Ishikawa (cell line): ENCODE measurements at regions not wholly inside any gene's neighbourhood (a gene's known extent, or its start where the extent isn't known, plus 50 kb on each side); places are given as distances from the start of the nearest gene placed in this dataset.

ENCODE experiments used
- CEBPB ChIP-seq: IDR thresholded peaks from 2 replicates; pipeline ENCODE4 v1.6.1; 2012
- CREB1 ChIP-seq: IDR thresholded peaks from 2 replicates; pipeline ENCODE4 v1.6.1; 2012; ENCODE audit warnings: low read depth
- EGR1 ChIP-seq: IDR thresholded peaks from 2 replicates; pipeline ENCODE4 v1.6.1; 2012
- EP300 ChIP-seq: IDR thresholded peaks from 2 replicates; pipeline ENCODE4 v1.6.1; 2012; ENCODE audit warnings: borderline replicate concordance
- NFIC ChIP-seq: IDR thresholded peaks from 2 replicates; pipeline ENCODE4 v1.6.1; 2012
- RAD21 ChIP-seq: IDR thresholded peaks from 2 replicates; pipeline ENCODE4 v1.6.1; 2012; ENCODE audit warnings: low read depth
- TAF1 ChIP-seq: IDR thresholded peaks from 2 replicates; pipeline ENCODE4 v1.6.1; 2012; ENCODE audit warnings: low read depth, mild to moderate bottlenecking
- TCF12 ChIP-seq: IDR thresholded peaks from 2 replicates; pipeline ENCODE4 v1.6.1; 2012; ENCODE audit warnings: low read depth
- TEAD4 ChIP-seq: IDR thresholded peaks from 2 replicates; pipeline ENCODE4 v1.6.1; 2012
- YY1 ChIP-seq: IDR thresholded peaks from 2 replicates; pipeline ENCODE4 v1.6.1; 2012; ENCODE audit warnings: low read depth
- ZBTB7A ChIP-seq: IDR thresholded peaks from 2 replicates; pipeline ENCODE4 v1.6.1; 2012; ENCODE audit warnings: low read depth
- TF ChIP-seq, protein P1 (sequence below): IDR thresholded peaks from 2 replicates; pipeline ENCODE4 v1.6.1; 2012
- TF ChIP-seq, protein P2 (sequence below): IDR thresholded peaks from 2 replicates; pipeline ENCODE4 v1.6.1; 2012; ENCODE audit warnings: low read depth, mild to moderate bottlenecking

DNA sequence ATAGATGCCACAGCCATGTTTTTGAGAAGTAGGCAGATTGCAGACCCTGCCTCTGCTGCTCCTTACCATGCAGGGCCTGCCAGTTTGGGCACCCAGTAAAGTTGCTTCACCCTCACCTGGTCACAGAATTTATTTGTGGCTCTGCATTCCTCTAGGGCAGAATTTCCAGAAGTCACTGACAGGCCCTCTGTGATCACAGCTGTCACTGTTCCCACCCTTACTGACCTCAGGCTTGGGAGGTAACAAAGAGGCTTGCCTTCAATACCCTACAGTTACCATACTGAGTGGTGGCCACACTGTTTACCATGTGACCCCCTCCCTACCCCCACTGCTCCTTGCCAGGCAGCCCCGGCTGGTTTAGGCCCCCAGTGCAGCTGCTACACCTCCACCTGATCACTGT lies 375.1 kb downstream of the SH3BGRL start:
- TF ChIP-seq EP300 (no peak), RAD21 (no peak), CREB1 (no peak), EGR1 (no peak), TCF12 (no peak), TAF1 (no peak), CEBPB (no peak), ZBTB7A (no peak), TEAD4 (no peak), YY1 (no peak), NFIC (no peak)
- TF ChIP-seq, protein P1, sequence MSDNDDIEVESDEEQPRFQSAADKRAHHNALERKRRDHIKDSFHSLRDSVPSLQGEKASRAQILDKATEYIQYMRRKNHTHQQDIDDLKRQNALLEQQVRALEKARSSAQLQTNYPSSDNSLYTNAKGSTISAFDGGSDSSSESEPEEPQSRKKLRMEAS, result no peak
- TF ChIP-seq, protein P2, sequence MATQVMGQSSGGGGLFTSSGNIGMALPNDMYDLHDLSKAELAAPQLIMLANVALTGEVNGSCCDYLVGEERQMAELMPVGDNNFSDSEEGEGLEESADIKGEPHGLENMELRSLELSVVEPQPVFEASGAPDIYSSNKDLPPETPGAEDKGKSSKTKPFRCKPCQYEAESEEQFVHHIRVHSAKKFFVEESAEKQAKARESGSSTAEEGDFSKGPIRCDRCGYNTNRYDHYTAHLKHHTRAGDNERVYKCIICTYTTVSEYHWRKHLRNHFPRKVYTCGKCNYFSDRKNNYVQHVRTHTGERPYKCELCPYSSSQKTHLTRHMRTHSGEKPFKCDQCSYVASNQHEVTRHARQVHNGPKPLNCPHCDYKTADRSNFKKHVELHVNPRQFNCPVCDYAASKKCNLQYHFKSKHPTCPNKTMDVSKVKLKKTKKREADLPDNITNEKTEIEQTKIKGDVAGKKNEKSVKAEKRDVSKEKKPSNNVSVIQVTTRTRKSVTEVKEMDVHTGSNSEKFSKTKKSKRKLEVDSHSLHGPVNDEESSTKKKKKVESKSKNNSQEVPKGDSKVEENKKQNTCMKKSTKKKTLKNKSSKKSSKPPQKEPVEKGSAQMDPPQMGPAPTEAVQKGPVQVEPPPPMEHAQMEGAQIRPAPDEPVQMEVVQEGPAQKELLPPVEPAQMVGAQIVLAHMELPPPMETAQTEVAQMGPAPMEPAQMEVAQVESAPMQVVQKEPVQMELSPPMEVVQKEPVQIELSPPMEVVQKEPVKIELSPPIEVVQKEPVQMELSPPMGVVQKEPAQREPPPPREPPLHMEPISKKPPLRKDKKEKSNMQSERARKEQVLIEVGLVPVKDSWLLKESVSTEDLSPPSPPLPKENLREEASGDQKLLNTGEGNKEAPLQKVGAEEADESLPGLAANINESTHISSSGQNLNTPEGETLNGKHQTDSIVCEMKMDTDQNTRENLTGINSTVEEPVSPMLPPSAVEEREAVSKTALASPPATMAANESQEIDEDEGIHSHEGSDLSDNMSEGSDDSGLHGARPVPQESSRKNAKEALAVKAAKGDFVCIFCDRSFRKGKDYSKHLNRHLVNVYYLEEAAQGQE, result no peak
